Vagina (tissue), 2 donors: ENCODE measurements at regions not wholly inside any gene's neighbourhood (a gene's known extent, or its start where the extent isn't known, plus 50 kb on each side); places are given as distances from the start of the nearest gene placed in this dataset.

Source experiments
- POLR2A ChIP-seq, 2 donors: fragments of 450-650 bp; IDR thresholded peaks; one replicate each; pipeline ENCODE4 v1.6.1; 2017; ENCODE audit warnings: antibody characterized with exemption in 2 of 2, mild to moderate bottlenecking in 2 of 2, moderate library complexity in 2 of 2
- TF ChIP-seq, protein P1 (sequence below), 3 experiments: fragments of 450-650 bp in 2 of 3; fragments of 200-600 bp in 1 of 3; sonication (generic) in 1 of 3; IDR thresholded peaks; one replicate each; pipeline ENCODE4 v1.5.1; 2017 to 2019; ENCODE audit warnings: antibody characterized with exemption in 3 of 3, mild to moderate bottlenecking in 2 of 3, moderate library complexity in 2 of 3

DNA sequence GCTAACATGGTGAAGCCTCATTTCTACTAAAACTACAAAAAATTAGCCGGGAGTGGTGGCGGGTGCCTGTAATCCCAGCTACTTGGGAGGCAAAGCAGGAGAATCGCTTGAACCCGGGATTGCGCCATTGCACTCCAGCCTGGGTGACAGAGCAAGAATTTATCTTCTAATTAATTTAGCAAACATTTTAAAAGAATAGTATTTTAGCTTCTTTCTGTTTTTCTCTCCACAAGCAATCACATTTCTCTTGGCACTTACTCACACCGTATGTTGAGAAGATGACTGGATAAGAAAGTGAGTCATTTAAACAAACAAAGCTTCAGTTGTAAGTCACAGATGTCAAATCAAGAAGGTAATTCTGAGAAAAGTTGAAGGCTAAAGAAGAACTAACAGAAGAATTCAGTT lies 264.0 kb downstream of the ARL4A start:
- TF ChIP-seq, protein P1, sequence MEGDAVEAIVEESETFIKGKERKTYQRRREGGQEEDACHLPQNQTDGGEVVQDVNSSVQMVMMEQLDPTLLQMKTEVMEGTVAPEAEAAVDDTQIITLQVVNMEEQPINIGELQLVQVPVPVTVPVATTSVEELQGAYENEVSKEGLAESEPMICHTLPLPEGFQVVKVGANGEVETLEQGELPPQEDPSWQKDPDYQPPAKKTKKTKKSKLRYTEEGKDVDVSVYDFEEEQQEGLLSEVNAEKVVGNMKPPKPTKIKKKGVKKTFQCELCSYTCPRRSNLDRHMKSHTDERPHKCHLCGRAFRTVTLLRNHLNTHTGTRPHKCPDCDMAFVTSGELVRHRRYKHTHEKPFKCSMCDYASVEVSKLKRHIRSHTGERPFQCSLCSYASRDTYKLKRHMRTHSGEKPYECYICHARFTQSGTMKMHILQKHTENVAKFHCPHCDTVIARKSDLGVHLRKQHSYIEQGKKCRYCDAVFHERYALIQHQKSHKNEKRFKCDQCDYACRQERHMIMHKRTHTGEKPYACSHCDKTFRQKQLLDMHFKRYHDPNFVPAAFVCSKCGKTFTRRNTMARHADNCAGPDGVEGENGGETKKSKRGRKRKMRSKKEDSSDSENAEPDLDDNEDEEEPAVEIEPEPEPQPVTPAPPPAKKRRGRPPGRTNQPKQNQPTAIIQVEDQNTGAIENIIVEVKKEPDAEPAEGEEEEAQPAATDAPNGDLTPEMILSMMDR (IDR thresholded peaks at IDR 0.05): no peak
- no peak for TF ChIP-seq POLR2A (IDR thresholded peaks at IDR 0.05)
